ENCODE measurements at regions not wholly inside any gene's neighbourhood (a gene's known extent, or its start where the extent isn't known, plus 50 kb on each side); places are given as distances from the start of the nearest gene placed in this dataset.

DNA sequence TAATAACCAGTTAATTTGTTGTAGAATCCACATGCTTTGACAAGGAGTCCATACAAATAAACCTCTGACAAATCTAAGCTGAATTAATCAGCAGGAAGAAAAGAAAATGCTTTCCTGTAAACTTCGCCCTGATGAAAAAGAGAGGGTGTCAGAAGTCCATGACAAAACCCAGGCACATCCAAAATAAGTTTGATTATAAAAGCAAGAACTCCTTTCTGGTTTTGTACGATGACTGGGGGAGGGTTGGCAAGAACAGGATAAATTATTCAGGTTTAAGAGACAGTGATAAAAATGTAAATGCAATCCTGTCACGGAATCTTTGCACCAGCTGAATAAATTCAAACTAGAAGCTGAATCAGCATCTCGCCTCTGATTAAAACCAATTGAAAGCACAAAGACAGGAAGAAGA, 469.2 kb upstream of the TNP1 start:
- no peak for DNase-seq

DNA sequence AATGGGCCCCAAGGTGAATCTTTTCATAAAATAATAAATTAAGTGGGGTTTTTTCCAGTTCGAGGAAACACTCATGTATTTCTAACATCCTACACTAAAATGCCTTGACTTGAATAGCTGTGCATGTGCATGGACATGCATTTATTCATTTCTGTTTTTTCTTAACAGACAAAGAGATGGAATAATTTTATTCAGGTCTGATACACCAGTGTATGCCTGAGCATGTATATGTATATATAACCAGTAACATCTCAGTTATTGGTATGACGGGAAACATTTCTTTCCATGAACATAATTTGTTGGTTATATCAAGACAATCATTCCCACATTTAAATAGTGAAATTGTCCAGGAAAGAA, 468.7 kb upstream of the TNP1 start:
- no peak for DNase-seq

DNA sequence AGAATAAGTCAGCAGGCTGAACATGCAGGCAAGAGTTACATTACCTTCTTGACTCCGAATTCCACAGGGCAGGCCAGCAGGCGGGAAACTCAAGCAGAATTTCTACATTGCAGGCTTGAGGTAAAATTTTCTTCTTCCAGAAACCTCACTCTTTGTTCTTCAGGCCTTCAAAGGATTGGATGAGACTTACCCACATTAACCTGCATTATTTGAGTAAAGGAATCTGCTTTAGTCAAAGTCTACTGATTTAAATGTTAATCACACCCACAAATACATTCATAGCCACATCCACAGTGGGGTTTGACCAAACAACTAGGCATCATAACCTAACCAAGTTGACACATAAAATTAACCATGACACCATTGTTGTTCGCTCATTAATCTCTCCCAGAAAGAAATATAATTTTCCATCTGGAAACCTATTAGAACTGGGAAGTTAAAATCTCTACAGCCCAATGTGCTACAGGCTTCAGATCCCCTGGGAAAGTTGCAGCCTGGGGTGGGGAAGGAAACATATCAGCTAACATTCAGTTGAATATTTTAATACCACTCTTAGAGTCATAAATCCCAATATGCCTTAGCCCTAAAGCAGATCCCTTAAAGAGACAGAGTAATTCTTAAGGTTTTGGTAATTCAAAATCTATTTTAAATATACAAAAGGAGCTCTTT, 468.2 kb upstream of the TNP1 start:
- DNase-seq, result no peak

DNA sequence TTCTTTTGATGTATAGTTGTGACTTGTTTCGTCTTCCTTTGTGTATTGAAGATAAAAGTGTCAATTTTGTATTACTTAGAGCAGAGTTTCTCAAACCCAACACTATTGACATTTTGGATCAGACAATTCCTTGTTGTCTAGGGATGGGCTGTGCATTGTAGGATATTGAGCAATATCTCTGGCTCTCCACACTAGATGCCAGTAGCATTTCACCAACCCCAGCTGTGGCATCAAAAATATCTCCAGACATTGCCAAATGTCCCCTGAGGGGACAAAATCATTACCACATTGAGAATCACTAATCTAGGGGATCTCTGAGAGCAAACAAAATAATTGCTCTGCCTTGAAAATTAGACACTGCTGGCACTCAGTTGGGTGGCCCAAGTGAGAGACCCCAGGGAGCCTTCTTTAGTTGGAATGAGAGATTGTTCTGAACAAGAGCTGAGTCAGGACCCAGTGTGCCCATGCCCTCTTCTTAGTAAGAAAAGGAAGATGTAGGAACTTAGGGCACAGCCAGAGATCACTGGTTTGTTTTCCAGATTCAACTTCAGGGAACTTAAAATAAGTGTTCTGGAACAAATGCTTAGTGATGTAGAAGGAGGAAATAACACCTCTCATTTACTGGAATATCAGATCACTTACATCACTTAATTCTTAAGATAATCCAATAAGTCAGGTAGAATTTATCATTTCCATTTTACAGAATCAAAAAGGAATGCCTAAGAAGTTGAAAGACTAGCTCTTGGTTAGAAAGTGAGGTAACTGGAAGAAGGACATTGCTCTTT, 466.6 kb upstream of the TNP1 start:
- DNase-seq, result no peak

DNA sequence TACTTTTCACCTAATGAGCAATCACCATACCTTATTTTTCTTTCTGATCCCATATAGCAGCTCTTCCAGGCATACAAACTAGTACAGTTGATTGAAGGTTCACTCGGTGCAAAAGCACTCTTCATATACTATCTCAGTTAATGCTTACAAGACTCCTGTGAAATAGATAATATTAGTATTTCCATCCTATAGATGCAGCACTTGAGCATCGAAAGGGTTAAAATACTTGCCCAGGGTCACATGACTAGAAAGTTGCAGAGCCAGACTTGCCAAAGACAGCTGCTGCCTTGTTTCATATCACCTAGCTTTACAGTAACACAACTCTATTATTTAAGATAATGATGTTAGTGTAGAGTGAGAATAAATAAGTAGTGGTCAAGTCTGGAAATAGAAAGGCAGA, 466.0 kb upstream of the TNP1 start:
- DNase-seq, result no peak

DNA sequence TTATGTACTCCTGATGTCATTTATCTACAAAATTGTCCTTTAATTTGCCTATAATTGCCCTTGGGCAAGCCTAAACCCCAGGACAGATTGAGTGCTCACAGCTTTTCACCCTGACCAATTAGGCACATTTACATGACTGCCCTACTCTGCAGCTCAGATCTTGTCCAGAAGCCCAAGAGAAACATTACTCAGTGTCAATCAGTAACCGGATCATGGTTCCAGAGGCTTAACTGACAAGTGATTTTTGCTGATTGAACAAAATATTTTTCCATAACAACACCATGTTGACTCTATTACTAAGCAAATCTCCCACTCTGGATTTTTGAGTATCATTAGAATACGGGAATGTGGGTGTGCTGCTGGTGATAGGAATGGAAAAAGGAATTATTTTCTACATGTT, 465.4 kb upstream of the TNP1 start:
- DNase-seq, result no peak

DNA sequence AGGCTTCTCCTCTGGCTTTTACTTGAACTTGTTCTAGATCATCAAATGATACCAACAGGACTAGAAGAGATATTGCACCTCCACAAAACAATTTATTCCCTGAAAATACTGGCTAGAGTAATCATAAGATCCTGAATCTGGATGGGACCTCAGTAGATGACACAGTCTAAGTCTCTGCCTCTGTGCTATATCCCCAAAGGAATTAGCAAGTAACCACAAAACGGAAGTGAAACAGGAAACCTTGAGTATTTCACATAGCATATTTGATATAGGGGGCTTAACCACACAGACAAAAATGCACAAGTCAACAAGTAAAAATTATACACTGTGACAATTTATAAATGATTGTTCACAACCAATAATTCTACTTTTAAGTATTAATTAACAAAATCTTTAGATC, 456.9 kb upstream of the TNP1 start:
- no peak for DNase-seq

DNA sequence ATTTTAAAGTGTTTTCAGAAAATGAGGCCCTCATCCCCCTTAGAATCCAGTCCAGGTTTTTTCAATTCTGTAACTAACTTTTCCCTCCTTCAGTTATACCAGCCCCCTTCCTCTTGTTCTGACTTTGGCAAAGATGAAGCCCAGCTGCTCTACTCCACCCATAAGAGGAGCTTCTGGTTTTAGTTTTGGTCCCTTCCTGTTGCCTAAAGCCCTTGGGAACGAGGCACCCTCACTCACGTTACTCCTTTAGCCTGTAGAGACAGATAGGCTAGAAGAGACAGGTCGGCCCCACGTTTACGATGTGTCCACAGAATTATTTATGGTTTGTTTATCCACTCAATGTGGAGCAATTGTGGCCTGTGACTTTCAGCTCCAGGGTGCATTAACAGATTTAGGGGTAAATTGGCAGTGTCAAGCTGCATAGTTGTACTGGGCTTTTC, 454.2 kb upstream of the TNP1 start:
- no peak for DNase-seq

DNA sequence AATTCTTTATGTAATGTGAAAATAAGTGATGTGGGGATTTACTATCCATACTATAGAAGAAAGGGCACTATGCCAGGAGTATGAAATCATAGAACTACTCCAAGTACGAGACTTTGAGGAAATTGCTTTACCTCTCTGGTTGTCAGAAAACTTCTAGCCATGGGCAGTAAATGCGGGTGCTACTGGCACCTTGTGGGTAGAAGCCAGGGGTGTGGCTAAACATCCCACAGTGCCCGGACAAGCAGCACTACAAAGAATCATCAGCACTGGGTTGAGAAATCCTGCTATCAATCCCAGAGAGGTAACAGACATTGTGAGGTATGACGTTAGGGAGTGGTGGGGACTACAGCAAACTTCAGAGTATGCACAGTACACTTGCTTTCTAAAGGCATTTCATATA, 453.5 kb upstream of the TNP1 start:
- DNase-seq, result no peak

DNA sequence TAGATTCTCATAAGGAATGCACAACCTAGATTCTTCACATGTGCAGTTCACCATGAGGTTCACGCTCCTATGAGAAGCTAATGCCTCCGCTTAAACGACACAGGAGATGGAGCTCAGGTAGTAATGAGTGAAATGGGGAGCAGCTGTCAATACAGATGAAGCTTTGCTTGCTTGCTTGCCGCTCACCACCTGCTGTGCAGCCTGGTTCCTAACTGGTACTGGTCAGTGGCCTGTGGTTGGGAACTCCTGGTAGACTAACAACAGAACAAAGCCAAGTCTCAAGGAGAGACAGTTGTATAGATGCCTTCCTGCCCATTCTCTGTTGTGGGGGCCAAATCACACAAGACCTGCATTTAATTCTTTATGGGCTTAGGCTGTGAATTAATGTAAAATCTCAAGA, 449.2 kb upstream of the TNP1 start:
- no peak for DNase-seq

DNA sequence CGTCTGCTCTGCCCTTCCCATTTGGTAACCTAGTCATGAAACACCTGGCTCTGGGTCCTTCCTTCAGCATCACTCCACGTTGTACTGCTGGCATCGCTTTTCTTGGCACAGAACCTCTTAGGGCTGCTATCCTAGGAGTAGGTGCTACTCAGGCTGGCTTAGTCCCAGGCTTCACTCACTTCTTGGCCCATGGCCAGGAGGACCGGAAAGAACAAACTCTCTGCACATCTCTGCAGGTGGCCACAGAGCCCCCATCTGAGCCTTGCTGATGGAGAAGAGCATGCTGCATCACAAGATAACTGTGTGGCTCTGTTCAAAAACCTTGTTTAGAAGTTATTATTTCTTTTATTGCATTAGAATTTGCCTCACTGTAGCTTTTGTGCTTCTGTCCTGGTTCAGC, 447.2 kb upstream of the TNP1 start:
- no peak for DNase-seq

DNA sequence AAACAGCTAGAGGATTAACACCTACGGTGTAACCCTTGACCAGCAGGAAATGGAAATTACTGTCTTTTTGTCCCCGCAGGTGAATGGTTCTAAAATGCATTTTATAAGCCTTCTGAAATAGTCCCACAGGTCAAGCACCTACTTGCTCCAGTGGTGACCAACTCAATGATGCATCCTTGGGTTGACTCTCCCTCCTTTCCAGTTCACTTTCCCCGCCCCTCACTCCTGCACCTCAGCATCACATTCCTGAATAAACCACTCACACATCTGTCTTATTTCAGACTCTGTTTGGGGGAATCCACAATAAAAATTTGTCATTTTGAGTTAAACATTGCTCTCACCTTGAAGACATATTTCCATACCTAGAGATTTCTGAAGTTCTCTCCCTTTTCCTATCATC, 446.0 kb upstream of the TNP1 start:
- no peak for DNase-seq

DNA sequence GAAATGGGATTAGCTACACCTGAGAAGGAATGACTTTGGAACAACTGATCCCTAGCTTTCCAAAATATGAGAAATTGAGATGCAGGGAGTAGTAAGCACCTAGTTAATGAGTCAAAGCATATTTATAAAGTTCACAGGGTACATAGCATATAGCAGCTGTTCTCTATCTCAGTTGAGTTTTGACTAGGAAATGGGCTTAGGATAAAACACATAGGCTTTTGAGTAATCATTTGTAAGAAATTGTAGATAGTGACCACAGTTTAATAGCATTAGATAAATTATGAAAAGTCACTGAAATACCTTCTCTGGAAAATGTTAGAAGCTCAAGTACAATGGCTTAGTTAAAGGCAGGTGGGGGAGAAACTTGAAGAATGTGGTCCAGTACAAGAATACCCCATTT, 444.7 kb upstream of the TNP1 start:
- no peak for DNase-seq

DNA sequence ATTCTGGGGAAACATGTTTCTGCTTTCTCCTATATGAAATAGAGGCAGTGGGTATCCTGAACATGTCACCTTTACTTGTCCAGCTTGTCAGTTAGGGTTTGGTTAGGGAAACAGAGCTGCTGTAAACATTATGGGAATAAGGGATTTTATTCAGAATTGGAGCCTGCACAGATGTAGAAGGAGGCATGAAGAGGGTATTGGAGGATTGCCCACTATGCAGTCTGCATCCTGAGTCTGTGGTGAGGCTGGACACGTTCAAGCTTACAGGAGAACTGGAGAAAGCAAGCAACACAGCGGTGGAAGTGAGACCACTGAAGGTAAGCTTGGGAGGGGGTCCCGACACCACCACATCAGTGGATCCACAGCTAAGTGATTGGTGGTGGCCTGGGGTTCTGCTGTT, 443.0 kb upstream of the TNP1 start:
- no peak for DNase-seq

DNA sequence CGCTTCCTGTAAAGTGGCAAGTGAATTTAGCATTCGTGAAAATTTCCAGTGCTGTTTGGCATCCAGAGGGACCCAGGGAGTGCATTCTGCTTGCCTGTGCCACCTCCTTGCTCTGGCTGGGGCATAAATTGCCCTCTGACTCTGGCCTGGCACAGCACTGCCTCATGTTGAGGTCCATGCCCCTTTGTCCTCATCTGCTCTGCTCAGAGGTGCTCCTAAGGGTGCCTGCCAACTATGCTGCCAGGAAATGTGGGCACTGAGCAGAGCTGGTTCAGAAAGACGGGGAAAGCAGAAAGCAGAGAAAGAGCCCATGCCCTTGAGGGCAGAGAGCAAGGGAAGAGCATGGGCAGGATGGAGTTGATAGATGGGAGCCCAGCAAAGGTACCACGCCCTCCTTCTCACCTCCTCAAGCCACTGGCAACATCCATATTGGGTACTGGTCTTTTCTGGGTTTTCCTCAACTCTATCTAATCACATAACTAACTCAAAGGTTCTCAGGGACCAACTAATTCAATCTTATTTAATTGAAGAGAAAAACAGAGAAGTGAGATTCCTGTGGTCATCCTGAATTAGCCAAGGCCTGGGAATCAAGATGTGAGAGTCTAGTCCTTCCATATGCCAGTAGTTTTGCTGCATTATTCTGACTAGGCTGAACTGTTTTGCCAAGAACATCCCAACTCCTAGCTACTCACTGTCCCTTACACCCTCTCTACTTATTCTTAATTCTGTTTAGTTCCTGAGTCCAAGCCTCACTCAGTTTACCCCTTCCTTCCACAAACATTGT, 441.5 kb upstream of the TNP1 start:
- no peak for DNase-seq

DNA sequence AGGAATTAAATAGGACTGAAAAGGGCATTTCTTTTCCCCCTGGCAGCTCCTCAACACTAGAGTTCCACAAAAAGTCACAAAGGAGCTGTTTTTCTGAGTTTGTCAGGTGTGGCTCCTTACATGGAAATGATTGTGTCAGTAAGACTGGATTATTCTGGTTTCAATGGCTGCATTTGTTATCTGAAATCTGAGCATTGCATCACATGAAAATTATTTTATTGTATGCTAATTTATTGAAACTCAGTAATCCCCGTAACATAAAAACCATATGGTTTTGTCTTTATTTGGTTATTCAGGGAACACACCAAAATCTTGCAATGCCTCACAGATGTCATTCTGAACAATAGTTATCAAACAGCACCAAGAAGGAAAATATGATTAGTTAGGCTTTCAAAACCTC, 439.7 kb upstream of the TNP1 start:
- no peak for DNase-seq

DNA sequence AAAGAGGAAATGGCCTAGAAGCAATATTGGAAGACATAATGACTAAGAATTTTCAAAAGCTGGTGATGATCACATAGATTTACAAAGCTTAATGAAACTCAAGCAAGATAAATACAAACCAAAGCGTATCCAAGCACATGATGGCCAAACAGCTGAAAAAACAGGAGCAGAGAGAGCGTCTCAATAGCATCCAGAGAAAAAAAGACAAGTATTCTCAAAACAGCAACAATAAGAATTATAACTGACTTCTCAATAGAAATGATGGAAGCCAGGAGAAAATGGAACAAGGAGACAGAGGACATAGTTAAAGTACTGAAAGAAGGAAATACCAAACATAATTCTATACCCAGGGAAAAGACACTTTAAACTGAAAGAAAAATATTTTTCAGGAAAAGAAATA, 437.2 kb upstream of the TNP1 start:
- no peak for DNase-seq

DNA sequence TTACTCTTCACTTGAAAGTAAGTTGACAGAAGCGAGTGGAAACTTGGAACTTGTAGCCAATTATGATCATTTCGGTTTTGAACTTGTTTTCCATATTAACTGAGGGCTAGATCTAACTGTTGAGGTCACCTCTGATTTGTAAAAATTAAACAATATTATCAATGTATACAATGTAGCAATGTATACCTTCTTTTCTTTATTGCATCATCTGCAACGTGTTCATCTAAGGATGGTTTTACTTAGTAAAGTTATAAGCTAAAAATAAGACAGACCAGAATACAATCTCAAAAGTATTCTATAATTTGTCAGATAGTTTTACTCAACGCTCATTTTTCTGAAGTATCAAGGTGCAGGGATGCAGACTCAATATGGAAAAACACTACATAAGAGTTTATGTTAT, 435.0 kb upstream of the TNP1 start:
- no peak for DNase-seq

DNA sequence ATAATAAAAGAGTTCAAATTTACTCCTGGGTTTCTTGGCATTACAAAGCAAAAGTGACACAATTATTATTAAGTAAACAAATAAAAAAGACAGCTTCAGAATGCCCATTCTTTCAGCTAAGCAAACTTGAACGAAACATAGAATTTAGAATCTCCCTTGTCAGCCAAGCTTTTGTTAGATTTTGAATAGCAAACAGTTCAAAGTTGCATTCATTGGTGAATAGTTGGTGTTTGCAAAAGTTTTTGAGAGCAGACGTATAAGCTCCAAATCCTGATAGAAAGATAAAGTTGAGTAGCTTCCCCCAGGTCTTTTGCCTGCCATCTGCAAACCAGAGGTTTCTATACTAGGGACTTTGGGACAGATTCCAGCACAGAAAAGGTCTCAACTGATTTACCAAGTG, 434.3 kb upstream of the TNP1 start:
- DNase-seq, result no peak

DNA sequence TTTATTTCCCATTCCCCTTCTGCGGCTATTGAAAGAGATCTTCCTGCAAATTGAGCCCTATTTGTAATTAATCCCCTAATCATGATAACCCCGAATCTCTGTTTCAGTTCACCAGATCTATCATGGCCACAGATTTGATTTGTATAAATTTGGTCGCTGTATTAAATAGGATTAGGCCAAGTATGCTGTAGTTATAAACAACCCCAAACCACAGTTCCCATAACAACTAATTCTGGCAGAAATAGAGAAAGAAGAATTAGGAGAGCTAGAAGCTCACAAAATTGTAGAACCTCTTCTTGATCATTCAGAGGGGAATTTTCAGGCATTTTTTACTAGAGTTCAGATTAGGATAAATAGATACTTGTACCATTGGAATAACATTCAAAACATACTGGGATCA, 433.7 kb upstream of the TNP1 start:
- no peak for DNase-seq

DNA sequence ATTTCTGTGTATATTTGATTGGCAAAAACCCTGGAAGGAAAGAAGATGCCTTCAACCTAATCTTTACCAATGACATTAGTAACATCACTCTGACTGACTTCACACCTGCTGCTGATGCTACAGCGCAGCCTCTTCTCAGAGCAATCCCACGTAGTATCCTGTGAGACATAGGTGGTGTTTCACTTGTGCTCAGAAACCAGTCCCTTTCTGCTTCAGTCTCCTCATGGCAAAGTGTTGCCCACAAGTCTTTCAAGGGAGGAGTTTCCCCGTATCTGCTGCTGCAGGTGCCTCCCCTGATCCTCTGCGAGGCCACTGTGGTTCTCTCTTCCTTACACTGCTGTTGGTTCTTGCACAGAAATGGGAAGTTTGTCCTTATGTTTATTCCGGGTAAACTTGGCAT, 433.2 kb upstream of the TNP1 start:
- no peak for DNase-seq

DNA sequence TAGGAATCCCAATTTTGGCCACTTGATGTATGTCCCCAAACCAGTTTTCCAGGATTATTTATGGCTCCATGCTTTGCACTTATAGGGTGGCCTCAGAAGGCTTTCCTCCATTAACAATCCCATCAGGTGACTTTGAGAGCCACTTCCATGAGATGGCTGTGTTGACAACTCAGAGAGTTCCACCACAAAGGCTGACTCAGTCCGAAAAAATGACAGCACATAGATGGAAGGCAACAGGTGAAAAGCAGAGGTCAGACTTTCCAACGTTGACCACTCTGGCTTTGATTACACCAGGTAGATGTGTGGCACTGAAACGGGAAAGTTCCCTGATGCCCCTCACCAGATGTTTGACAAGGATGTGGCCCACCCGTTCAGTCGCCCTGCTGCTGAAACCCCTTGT, 431.4 kb upstream of the TNP1 start:
- no peak for DNase-seq

DNA sequence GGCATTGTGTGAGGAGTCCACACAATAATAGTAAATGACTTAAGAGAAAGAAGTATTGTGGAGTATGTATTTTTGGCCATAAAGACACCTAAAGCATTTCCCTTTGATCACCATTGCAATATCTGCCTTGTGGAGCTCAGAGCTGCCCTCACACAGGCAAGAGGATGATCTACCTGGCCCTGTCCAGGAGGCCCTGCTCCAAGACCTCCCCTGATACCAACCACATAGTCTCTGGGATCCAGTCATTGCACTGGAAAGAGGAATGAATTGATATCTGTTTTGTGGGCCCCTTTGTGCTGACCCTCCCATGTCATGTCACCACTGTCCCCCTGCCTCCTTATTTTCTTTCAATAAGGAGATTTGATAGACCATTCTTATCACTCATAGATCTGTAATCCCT, 430.6 kb upstream of the TNP1 start:
- DNase-seq, result no peak

DNA sequence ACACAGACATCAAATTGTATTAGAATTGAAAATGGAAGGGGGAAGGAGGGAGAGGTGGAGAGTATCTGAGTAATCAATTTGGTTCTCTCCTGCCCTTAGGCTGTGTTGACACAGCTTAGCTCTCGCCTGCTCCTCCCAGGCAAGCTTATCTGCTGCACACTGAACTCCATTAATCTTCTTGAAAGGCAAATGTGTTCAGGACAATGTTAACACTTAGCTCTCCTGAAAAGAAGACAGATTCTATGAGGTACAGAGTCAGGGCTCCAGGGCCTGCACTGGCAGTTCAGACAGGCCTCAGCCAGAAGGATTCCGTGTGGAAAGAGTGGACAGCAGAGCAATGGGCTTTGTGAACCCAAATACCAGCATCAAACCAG, 430.0 kb upstream of the TNP1 start:
- DNase-seq, result no peak

All from activated CD4-positive, alpha-beta T cell treated with anti-CD3 and anti-CD28 coated beads, Interleukin-10, Interleukin-2, amounts not matched to agents 100 ng/mL and 50 ng/mL, durations not matched to agents 16 hours and 8 hours (primary cell).